ENCODE measurements at regions not wholly inside any gene's neighbourhood (a gene's known extent, or its start where the extent isn't known, plus 50 kb on each side); places are given as distances from the start of the nearest gene placed in this dataset.

DNA sequence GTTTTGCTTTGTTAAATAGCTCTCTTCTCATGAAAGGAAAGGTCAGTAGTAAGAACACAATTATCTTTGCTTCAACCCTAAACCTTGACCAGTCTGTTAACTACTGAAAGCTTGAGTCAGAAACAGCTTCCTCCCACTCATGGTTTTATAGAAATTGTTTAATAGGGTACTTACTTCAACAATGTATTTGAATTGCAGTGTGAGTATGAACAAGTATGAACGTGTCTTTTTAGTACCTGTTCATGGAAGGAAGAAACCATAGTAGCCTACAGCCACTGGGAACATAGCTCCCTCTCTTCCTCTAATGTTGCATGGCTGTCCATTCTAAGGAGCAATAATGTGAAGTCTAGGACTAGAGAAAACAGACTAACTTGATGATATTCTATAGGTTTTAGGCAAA is 311.0 kb downstream of the MCTP2 start:
- H3K9me2 ChIP-seq: no peaks in the 10 kb centered on the region
- H3K4me2 ChIP-seq: no peak overlapping the region
- POLR2A ChIA-PET: no interaction called here
- H3F3A ChIP-seq (replicated peaks; ENCODE audit: insufficient read depth): no peaks in the 10 kb centered on the region
- H3K27ac ChIP-seq (ENCODE audit: low read depth in 2 of 2, low read length in 1 of 2): no peak overlapping the region
- WGBS (ENCODE audit: low lambda C conversion rate): 14% methylated on average over 1 of the region's 1 CpG
- no peak overlapping the region for H3K9ac ChIP-seq
- H3K27me3 ChIP-seq (ENCODE audit: insufficient read depth): no peaks in the 10 kb centered on the region
- no peak for DNase-seq
- no peaks in the 10 kb centered on the region for H3K4me1 ChIP-seq (ENCODE audit: control insufficient read depth in 1 of 2, insufficient read depth in 2 of 2, low read depth in 1 of 2, low read length in 1 of 2)
- no peak overlapping the region for H3K4me3 ChIP-seq (ENCODE audit: low read depth in 2 of 2, low read length in 1 of 2)
- H3K79me2 ChIP-seq (ENCODE audit: insufficient read depth): no peaks in the 10 kb centered on the region
- TF ChIP-seq, protein P1, sequence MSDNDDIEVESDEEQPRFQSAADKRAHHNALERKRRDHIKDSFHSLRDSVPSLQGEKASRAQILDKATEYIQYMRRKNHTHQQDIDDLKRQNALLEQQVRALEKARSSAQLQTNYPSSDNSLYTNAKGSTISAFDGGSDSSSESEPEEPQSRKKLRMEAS (IDR thresholded peaks at IDR 0.05; ENCODE audit: low read depth): no peak
- no peak for TF ChIP-seq MXI1 (IDR thresholded peaks at IDR 0.05; ENCODE audit: low read depth, low read length)
- no peak for TF ChIP-seq YY1 (IDR thresholded peaks at IDR 0.05; ENCODE audit: low read depth)
- TF ChIP-seq RCOR1 (IDR thresholded peaks at IDR 0.05; ENCODE audit: low read length): no peak
- TF ChIP-seq ELF1 (IDR thresholded peaks at IDR 0.05): no peak
- no peak for TF ChIP-seq RFX5 (IDR thresholded peaks at IDR 0.05; ENCODE audit: low read length)
- TF ChIP-seq TAF1 (IDR thresholded peaks at IDR 0.05; ENCODE audit: borderline replicate concordance, low read depth, low read length): no peak
- TF ChIP-seq TCF12 (IDR thresholded peaks at IDR 0.05): no peak
- TF ChIP-seq, protein P2, sequence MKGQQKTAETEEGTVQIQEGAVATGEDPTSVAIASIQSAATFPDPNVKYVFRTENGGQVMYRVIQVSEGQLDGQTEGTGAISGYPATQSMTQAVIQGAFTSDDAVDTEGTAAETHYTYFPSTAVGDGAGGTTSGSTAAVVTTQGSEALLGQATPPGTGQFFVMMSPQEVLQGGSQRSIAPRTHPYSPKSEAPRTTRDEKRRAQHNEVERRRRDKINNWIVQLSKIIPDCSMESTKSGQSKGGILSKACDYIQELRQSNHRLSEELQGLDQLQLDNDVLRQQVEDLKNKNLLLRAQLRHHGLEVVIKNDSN (IDR thresholded peaks at IDR 0.05; ENCODE audit: borderline replicate concordance, low read depth): no peak
- no peak for TF ChIP-seq SMC3 (IDR thresholded peaks at IDR 0.05; ENCODE audit: low read depth, low read length)
- H4K20me1 ChIP-seq (ENCODE audit: insufficient read depth): no peaks in the 10 kb centered on the region
- H3K9me3 ChIP-seq: no peaks in the 10 kb centered on the region
- CTCF ChIA-PET: no interaction called here
- H3K36me3 ChIP-seq (replicated peaks in 1 of 2; ENCODE audit: control insufficient read depth in 1 of 2, insufficient read depth in 2 of 2, low read length in 1 of 2): no peaks in the 10 kb centered on the region
- H2AFZ ChIP-seq (ENCODE audit: low read depth): no peak overlapping the region

GRCh38 chr15:94546808-94547207 is 315.4 kb downstream of the MCTP2 start:
- WGBS (ENCODE audit: low lambda C conversion rate): 2% methylated on average over 2 of the region's 2 CpGs
- no peak for TF ChIP-seq GABPA (IDR thresholded peaks at IDR 0.05; ENCODE audit: low read depth)
- no peak for TF ChIP-seq TEAD4 (IDR thresholded peaks at IDR 0.05; ENCODE audit: borderline replicate concordance, insufficient read depth)
- TF ChIP-seq POLR2AphosphoS5 (IDR thresholded peaks at IDR 0.05; ENCODE audit: low read depth, low read length): no peak
- TF ChIP-seq EP300 (IDR thresholded peaks at IDR 0.05; ENCODE audit: borderline replicate concordance in 1 of 2, low read depth in 1 of 2, low read length in 1 of 2): no peak
- no peak for TF ChIP-seq FOXJ3 (CRISPR knock-in tag; IDR thresholded peaks at IDR 0.05)
- TF ChIP-seq GATA2 (CRISPR knock-in tag; IDR thresholded peaks at IDR 0.05): no peak
- no peak for TF ChIP-seq ELF1 (IDR thresholded peaks at IDR 0.05)
- CTCF ChIA-PET: no interaction called here
- Histone ChIP-seq H3F3A (replicated peaks; ENCODE audit: insufficient read depth) (no peaks in the 10 kb centered on the region), H3K4me2 (no peak overlapping the region), H3K9me3 (0 out of 2 replicates have a peak, but pooled peaks cover 8% of the 10 kb centered on the region), H3K36me3 (replicated peaks in 1 of 2; ENCODE audit: control insufficient read depth in 1 of 2, insufficient read depth in 2 of 2, low read length in 1 of 2) (no peaks in the 10 kb centered on the region), H3K27me3 (ENCODE audit: insufficient read depth) (no peaks in the 10 kb centered on the region), H3K9ac (no peak overlapping the region), H2AFZ (ENCODE audit: low read depth) (no peak overlapping the region), H3K79me2 (ENCODE audit: insufficient read depth) (no peaks in the 10 kb centered on the region), H3K9me2 (no peaks in the 10 kb centered on the region), H3K4me3 (ENCODE audit: low read depth in 2 of 2, low read length in 1 of 2) (no peak overlapping the region), H3K4me1 (ENCODE audit: control insufficient read depth in 1 of 2, insufficient read depth in 2 of 2, low read depth in 1 of 2, low read length in 1 of 2) (no peaks in the 10 kb centered on the region), H4K20me1 (ENCODE audit: insufficient read depth) (no peaks in the 10 kb centered on the region), H3K27ac (ENCODE audit: low read depth in 2 of 2, low read length in 1 of 2) (no peak overlapping the region)
- no peak for DNase-seq
- POLR2A ChIA-PET: no interaction called here
